ENCODE measurements at regions not wholly inside any gene's neighbourhood (a gene's known extent, or its start where the extent isn't known, plus 50 kb on each side); places are given as distances from the start of the nearest gene placed in this dataset.
"Not testable (repeated sequence)": the region's sequence is repeated elsewhere in the genome, so short reads cannot be mapped to it uniquely, and the experiment has no call there.

GRCh38 chr2:89152501-89152900 is 461.0 kb downstream of the RPIA start:
- TF ChIP-seq EP300 (IDR thresholded peaks at IDR 0.05); POLR2AphosphoS5 (IDR thresholded peaks at IDR 0.05); CTCF (IDR thresholded peaks at IDR 0.05); POLR2A (IDR thresholded peaks at IDR 0.05; ENCODE audit: low read depth): not testable (repeated sequence)
